ENCODE measurements at regions not wholly inside any gene's neighbourhood (a gene's known extent, or its start where the extent isn't known, plus 50 kb on each side); places are given as distances from the start of the nearest gene placed in this dataset.

- DNase-seq (ENCODE audit: extremely low read depth in 1 of 2, low read depth in 1 of 2): no peak
Measured at GRCh38 chr6:165732696-165733488, 69.9 kb upstream of the PDE10A start.

GRCh38 chr6:165729307-165729936, 66.4 kb upstream of the PDE10A start:
- DNase-seq (ENCODE audit: extremely low read depth in 1 of 2, low read depth in 1 of 2): no peak

GRCh38 chr6:165728216-165728615, 65.2 kb upstream of the PDE10A start:
- DNase-seq (ENCODE audit: extremely low read depth in 1 of 2, low read depth in 1 of 2): no peak

GRCh38 chr6:165726965-165727381, 63.9 kb upstream of the PDE10A start:
- no peak for DNase-seq (ENCODE audit: extremely low read depth in 1 of 2, low read depth in 1 of 2)

- DNase-seq (ENCODE audit: extremely low read depth in 1 of 2, low read depth in 1 of 2): no peak
Measured at GRCh38 chr6:165726290-165726875, 63.3 kb upstream of the PDE10A start.

- DNase-seq (ENCODE audit: extremely low read depth in 1 of 2, low read depth in 1 of 2): no peak
Measured at GRCh38 chr6:165725201-165725600, 62.2 kb upstream of the PDE10A start.

- no peak for DNase-seq (ENCODE audit: extremely low read depth in 1 of 2, low read depth in 1 of 2)
Measured at GRCh38 chr6:165723326-165723725, 60.3 kb upstream of the PDE10A start.

GRCh38 chr6:165722022-165722421, 59.0 kb upstream of the PDE10A start:
- DNase-seq (ENCODE audit: extremely low read depth in 1 of 2, low read depth in 1 of 2): no peak

- DNase-seq (ENCODE audit: extremely low read depth in 1 of 2, low read depth in 1 of 2): no peak
Measured at GRCh38 chr6:165721356-165721755, 58.3 kb upstream of the PDE10A start.

- DNase-seq (ENCODE audit: extremely low read depth in 1 of 2, low read depth in 1 of 2): no peak
Measured at GRCh38 chr6:165718491-165718891, 55.5 kb upstream of the PDE10A start.

- DNase-seq (ENCODE audit: extremely low read depth in 1 of 2, low read depth in 1 of 2): no peak
Measured at GRCh38 chr6:165717732-165718465, 54.9 kb upstream of the PDE10A start.

- no peak for DNase-seq (ENCODE audit: extremely low read depth in 1 of 2, low read depth in 1 of 2)
Measured at GRCh38 chr6:165716886-165717285, 53.8 kb upstream of the PDE10A start.

GRCh38 chr6:165715428-165715827, 52.4 kb upstream of the PDE10A start:
- DNase-seq (ENCODE audit: extremely low read depth in 1 of 2, low read depth in 1 of 2): no peak

- no peak for DNase-seq (ENCODE audit: extremely low read depth in 1 of 2, low read depth in 1 of 2)
Measured at GRCh38 chr6:165714907-165715306, 51.9 kb upstream of the PDE10A start.

- DNase-seq (ENCODE audit: extremely low read depth in 1 of 2, low read depth in 1 of 2): no peak
Measured at GRCh38 chr6:165713845-165714466, 50.9 kb upstream of the PDE10A start.

Data from activated CD8-positive, alpha-beta memory T cell treated with anti-CD3 and anti-CD28 coated beads for 1 hour (primary cell).